ENCODE measurements at regions not wholly inside any gene's neighbourhood (a gene's known extent, or its start where the extent isn't known, plus 50 kb on each side); places are given as distances from the start of the nearest gene placed in this dataset.

GRCh38 chr3:162134571-162134970, 638.0 kb downstream of the OTOL1 start:
- DNase-seq (ENCODE audit: low spot score) (no peak), ATAC-seq (peak; percentile 26; the same call in 1 of the 2 replicates)
- Mint-ChIP-seq H3K27ac (no peak overlapping the region), H3K27me3 (ENCODE audit: low read depth) (no peaks in the 10 kb centered on the region), H3K36me3 (no peaks in the 10 kb centered on the region), H3K4me1 (no peaks in the 10 kb centered on the region), H3K4me3 (no peak overlapping the region), H3K9me3 (no peaks in the 10 kb centered on the region)
- ChIA-PET POLR2A (no interaction called here), CTCF (no interaction called here)
- TF ChIP-seq ZNF317 (CRISPR knock-in tag; IDR thresholded peaks at IDR 0.05; ENCODE audit: borderline replicate concordance, low read depth) (no peak), CDX4 (CRISPR knock-in tag; IDR thresholded peaks at IDR 0.05; ENCODE audit: borderline replicate concordance) (no peak), ZNF138 (CRISPR knock-in tag; conservative IDR thresholded peaks at IDR 0.05) (no peak), ATF1 (CRISPR knock-in tag; IDR thresholded peaks at IDR 0.05) (no peak), SP1 (CRISPR knock-in tag; conservative IDR thresholded peaks at IDR 0.05) (no peak), ZNF425 (CRISPR knock-in tag; conservative IDR thresholded peaks at IDR 0.05) (no peak), CREM (CRISPR knock-in tag; IDR thresholded peaks at IDR 0.05) (no peak), ZNF121 (CRISPR knock-in tag; IDR thresholded peaks at IDR 0.05) (no peak), ZNF532 (CRISPR knock-in tag; IDR thresholded peaks at IDR 0.05; ENCODE audit: borderline replicate concordance) (no peak), ZNF281 (CRISPR knock-in tag; IDR thresholded peaks at IDR 0.05) (no peak), NFATC4 (CRISPR knock-in tag; IDR thresholded peaks at IDR 0.05) (no peak)

- DNase-seq (ENCODE audit: low spot score) (no peak), ATAC-seq (no peak)
- Mint-ChIP-seq H3K4me3 (no peak overlapping the region), H3K27me3 (ENCODE audit: low read depth) (no peaks in the 10 kb centered on the region), H3K27ac (no peak overlapping the region), H3K36me3 (no peaks in the 10 kb centered on the region), H3K4me1 (no peaks in the 10 kb centered on the region), H3K9me3 (no peaks in the 10 kb centered on the region)
- POLR2A ChIA-PET, result no interaction called here
- CTCF ChIA-PET, result no interaction called here
- TF ChIP-seq ZNF532 (CRISPR knock-in tag; IDR thresholded peaks at IDR 0.05; ENCODE audit: borderline replicate concordance) (no peak), PRRX2 (CRISPR knock-in tag; IDR thresholded peaks at IDR 0.05) (no peak), ZNF281 (CRISPR knock-in tag; IDR thresholded peaks at IDR 0.05) (no peak), ETV6 (CRISPR knock-in tag; IDR thresholded peaks at IDR 0.05) (no peak), CTCF (IDR thresholded peaks at IDR 0.05) (no peak), MXD4 (CRISPR knock-in tag; IDR thresholded peaks at IDR 0.05; ENCODE audit: borderline replicate concordance) (no peak), ZBTB21 (CRISPR knock-in tag; IDR thresholded peaks at IDR 0.05; ENCODE audit: borderline replicate concordance) (no peak)
Measured at GRCh38 chr3:162136136-162136535, 639.5 kb downstream of the OTOL1 start.

Data from WTC11 (cell line).